ENCODE measurements at regions not wholly inside any gene's neighbourhood (a gene's known extent, or its start where the extent isn't known, plus 50 kb on each side); places are given as distances from the start of the nearest gene placed in this dataset.

GRCh38 chr14:87214558-87214957, 778.4 kb downstream of the GALC start (continued):
- TF ChIP-seq CTCF (IDR thresholded peaks at IDR 0.05 in 2 of 3, conservative IDR thresholded peaks at IDR 0.05 in 1 of 3; ENCODE audit: control insufficient read depth in 2 of 3, extremely low read depth in 1 of 3, insufficient read depth in 1 of 3, low read depth in 3 of 3, low read length in 3 of 3) (no peak), MEF2B (IDR thresholded peaks at IDR 0.05; ENCODE audit: partially characterized antibody, poor library complexity, severe bottlenecking) (no peak), RELB (IDR thresholded peaks at IDR 0.05; ENCODE audit: low read depth) (no peak), ZNF207 (IDR thresholded peaks at IDR 0.05; ENCODE audit: borderline replicate concordance) (no peak), TCF7 (IDR thresholded peaks at IDR 0.05; ENCODE audit: borderline replicate concordance) (no peak), BMI1 (IDR thresholded peaks at IDR 0.05; ENCODE audit: borderline replicate concordance) (no peak), RELA (IDR thresholded peaks at IDR 0.05; ENCODE audit: borderline replicate concordance, partially characterized antibody) (no peak), ASH2L (IDR thresholded peaks at IDR 0.05; ENCODE audit: borderline replicate concordance, low read depth) (no peak), TBL1XR1 (IDR thresholded peaks at IDR 0.05; ENCODE audit: low read depth, low read length) (no peak)

GRCh38 chr14:87207756-87208155, 785.2 kb downstream of the GALC start:
- no TSS peak for BruUV-seq (replicated peaks)
- H4K20me1 ChIP-seq (ENCODE audit: control insufficient read depth, insufficient read depth): no peaks in the 10 kb centered on the region
- H3K79me2 ChIP-seq (ENCODE audit: control insufficient read depth, insufficient read depth, low read length): no peaks in the 10 kb centered on the region
- no peaks in the 10 kb centered on the region for H3K27me3 ChIP-seq (replicated peaks in 1 of 2; ENCODE audit: control insufficient read depth in 2 of 2, insufficient read depth in 2 of 2, low read length in 1 of 2)
- ATAC-seq (no peak), DNase-seq (ENCODE audit: low read depth, low spot score) (no peak), FAIRE-seq (no peak)
- H3K27ac ChIP-seq (ENCODE audit: control insufficient read depth, insufficient read depth): no peak overlapping the region
- 20% methylated on average over 2 of the region's 2 CpGs for WGBS (ENCODE audit: insufficient coverage, insufficient replicate concordance, low lambda C conversion rate, missing lambda C conversion rate)
- SMC1A ChIA-PET (ENCODE audit: uncharacterized antibody, unreplicated experiment): no interaction called here
- H3K9me3 ChIP-seq (replicated peaks; ENCODE audit: control insufficient read depth, insufficient read depth, low read length): no peaks in the 10 kb centered on the region
- no peaks in the 10 kb centered on the region for H3K36me3 ChIP-seq (ENCODE audit: control insufficient read depth in 2 of 2, insufficient read depth in 2 of 2, low read length in 1 of 2)
- H2AFZ ChIP-seq (ENCODE audit: control insufficient read depth, low read depth, low read length): no peak overlapping the region
- H3K4me3 ChIP-seq: no peak overlapping the region
- POLR2A ChIA-PET: no interaction called here
- CTCF ChIA-PET: interaction anchor here (0.6 kb wide), 1 partner anchor 725 kb away, joined by 3 read pairs; no protein-coding TSS in a partner anchor
- no peak overlapping the region for H3K9ac ChIP-seq (ENCODE audit: control insufficient read depth, insufficient read depth, low read length)
- RAD21 ChIA-PET (ENCODE audit: unreplicated experiment): no interaction called here
- H3K4me2 ChIP-seq (ENCODE audit: control insufficient read depth, insufficient read depth): no peak overlapping the region
- intact Hi-C loops (cut with micrococcal nuclease; ENCODE audit: unreplicated experiment) (no loop called here), in situ Hi-C loops (cut with MboI) (no loop called here)
- H3K4me1 ChIP-seq (ENCODE audit: control insufficient read depth, insufficient read depth, low read length): no peaks in the 10 kb centered on the region
- no peak for TF ChIP-seq SPI1 (IDR thresholded peaks at IDR 0.05; ENCODE audit: borderline replicate concordance, insufficient read depth, low read depth, low read length)
- no peak for TF ChIP-seq RCOR1 (conservative IDR thresholded peaks at IDR 0.05; ENCODE audit: low read depth, low read length)
- no peak for TF ChIP-seq ZNF592 (IDR thresholded peaks at IDR 0.05)
- no peak for TF ChIP-seq E2F8 (IDR thresholded peaks at IDR 0.05; ENCODE audit: low read depth, partially characterized antibody)
